ENCODE measurements at regions not wholly inside any gene's neighbourhood (a gene's known extent, or its start where the extent isn't known, plus 50 kb on each side); places are given as distances from the start of the nearest gene placed in this dataset.

GRCh38 chr2:54065411-54065810 lies 50.0 kb upstream of the ACYP2 start:
- Mint-ChIP-seq H3K9me3 (ENCODE audit: unreplicated experiment) (peaks cover 2% of the 10 kb centered on the region), H3K36me3 (ENCODE audit: insufficient read depth, unreplicated experiment) (no peaks in the 10 kb centered on the region), H3K27me3 (ENCODE audit: insufficient read depth, unreplicated experiment) (no peaks in the 10 kb centered on the region), H3K4me1 (ENCODE audit: low read depth, unreplicated experiment) (no peaks in the 10 kb centered on the region), H3K27ac (ENCODE audit: unreplicated experiment) (no peak overlapping the region), H3K4me3 (ENCODE audit: unreplicated experiment) (no peak overlapping the region)
- ChIA-PET POLR2A (no interaction called here), CTCF (no interaction called here)
- TF ChIP-seq CTCF (IDR thresholded peaks at IDR 0.05; ENCODE audit: insufficient read depth in 1 of 2, low read depth in 1 of 2, low read length in 1 of 2, severe bottlenecking in 1 of 2, unreplicated experiment in 1 of 2), result no peak
- no peaks in the 10 kb centered on the region for H3K4me1 ChIP-seq
- DNase-seq, result no peak
- intact Hi-C loops (cut with micrococcal nuclease; ENCODE audit: unreplicated experiment), result no loop called here
- H3K9me3 ChIP-seq, result no peaks in the 10 kb centered on the region; the same call in 1 of the 2 replicates
- H3K36me3 ChIP-seq (ENCODE audit: control insufficient read depth, insufficient read depth, low read length), result no peaks in the 10 kb centered on the region
- no peaks in the 10 kb centered on the region for H3K27me3 ChIP-seq (replicated peaks; ENCODE audit: control insufficient read depth, insufficient read depth, low read length)
- no TSS peak for BruUV-seq (replicated peaks)
- H3K4me3 ChIP-seq (ENCODE audit: low read depth, low read length), result no peak overlapping the region

- DNase-seq, result no peak
- no peaks in the 10 kb centered on the region for H3K27me3 ChIP-seq (replicated peaks; ENCODE audit: control insufficient read depth, insufficient read depth, low read length)
- no peaks in the 10 kb centered on the region for H3K4me1 ChIP-seq
- TF ChIP-seq CTCF (IDR thresholded peaks at IDR 0.05; ENCODE audit: insufficient read depth in 1 of 2, low read depth in 1 of 2, low read length in 1 of 2, severe bottlenecking in 1 of 2, unreplicated experiment in 1 of 2), result no peak
- H3K27me3 Mint-ChIP-seq (ENCODE audit: insufficient read depth, unreplicated experiment), result no peaks in the 10 kb centered on the region
- ChIA-PET POLR2A (no interaction called here), CTCF (no interaction called here)
- intact Hi-C loops (cut with micrococcal nuclease; ENCODE audit: unreplicated experiment), result no loop called here
- H3K36me3 Mint-ChIP-seq (ENCODE audit: insufficient read depth, unreplicated experiment), result no peaks in the 10 kb centered on the region
- no peaks in the 10 kb centered on the region for H3K9me3 ChIP-seq
- H3K36me3 ChIP-seq (ENCODE audit: control insufficient read depth, insufficient read depth, low read length), result no peaks in the 10 kb centered on the region
- no TSS peak for BruUV-seq (replicated peaks)
- no peak overlapping the region for H3K27ac Mint-ChIP-seq (ENCODE audit: unreplicated experiment)
- no peak overlapping the region for H3K4me3 Mint-ChIP-seq (ENCODE audit: unreplicated experiment)
- H3K9me3 Mint-ChIP-seq (ENCODE audit: unreplicated experiment), result peaks cover 15% of the 10 kb centered on the region
- H3K4me1 Mint-ChIP-seq (ENCODE audit: low read depth, unreplicated experiment), result no peaks in the 10 kb centered on the region
- H3K4me3 ChIP-seq (ENCODE audit: low read depth, low read length), result no peak overlapping the region
These were observed 51.4 kb upstream of the ACYP2 start for GRCh38 chr2:54063967-54064535.

GRCh38 chr2:54062401-54062800 lies 53.0 kb upstream of the ACYP2 start:
- H3K36me3 ChIP-seq (ENCODE audit: control insufficient read depth, insufficient read depth, low read length), result no peaks in the 10 kb centered on the region
- no TSS peak for BruUV-seq (replicated peaks)
- H3K4me1 Mint-ChIP-seq (ENCODE audit: low read depth, unreplicated experiment), result no peaks in the 10 kb centered on the region
- peaks cover 28% of the 10 kb centered on the region for H3K9me3 Mint-ChIP-seq (ENCODE audit: unreplicated experiment)
- ChIA-PET POLR2A (no interaction called here), CTCF (no interaction called here)
- H3K27me3 ChIP-seq (replicated peaks; ENCODE audit: control insufficient read depth, insufficient read depth, low read length), result no peaks in the 10 kb centered on the region
- intact Hi-C loops (cut with micrococcal nuclease; ENCODE audit: unreplicated experiment), result no loop called here
- H3K9me3 ChIP-seq, result 0 out of 2 replicates have a peak, but pooled peaks cover 7% of the 10 kb centered on the region
- no peaks in the 10 kb centered on the region for H3K4me1 ChIP-seq
- no peaks in the 10 kb centered on the region for H3K27me3 Mint-ChIP-seq (ENCODE audit: insufficient read depth, unreplicated experiment)
- no peak for DNase-seq
- no peak overlapping the region for H3K27ac Mint-ChIP-seq (ENCODE audit: unreplicated experiment)
- no peaks in the 10 kb centered on the region for H3K36me3 Mint-ChIP-seq (ENCODE audit: insufficient read depth, unreplicated experiment)
- H3K4me3 ChIP-seq (ENCODE audit: low read depth, low read length), result no peak overlapping the region
- no peak overlapping the region for H3K4me3 Mint-ChIP-seq (ENCODE audit: unreplicated experiment)
- TF ChIP-seq CTCF (IDR thresholded peaks at IDR 0.05; ENCODE audit: insufficient read depth in 1 of 2, low read depth in 1 of 2, low read length in 1 of 2, severe bottlenecking in 1 of 2, unreplicated experiment in 1 of 2), result no peak
